ENCODE measurements at regions not wholly inside any gene's neighbourhood (a gene's known extent, or its start where the extent isn't known, plus 50 kb on each side); places are given as distances from the start of the nearest gene placed in this dataset.

- no peak for TF ChIP-seq CTCF (conservative IDR thresholded peaks at IDR 0.05; ENCODE audit: low read depth)
- no peak overlapping the region for H3K27ac ChIP-seq
- ChIA-PET POLR2A (ENCODE audit: low non-redundant PET) (no interaction called here), CTCF (no interaction called here)
- DNase-seq (ENCODE audit: low spot score), result no peak
Observed at GRCh38 chr7:39892361-39892760, 57.7 kb upstream of the CDK13 start.

- POLR2A ChIA-PET (ENCODE audit: low non-redundant PET), result no interaction called here
- CTCF ChIA-PET, result interaction anchor here (0.6 to 1.2 kb wide), 2 partner anchors 153 to 195 kb away, joined by 3 read pairs; no protein-coding TSS in a partner anchor
- DNase-seq (ENCODE audit: low spot score), result no peak
- no peak overlapping the region for H3K27ac ChIP-seq
- no peak for TF ChIP-seq CTCF (conservative IDR thresholded peaks at IDR 0.05; ENCODE audit: low read depth)
Observed at GRCh38 chr7:39894904-39895303, 55.2 kb upstream of the CDK13 start.

GRCh38 chr7:39896840-39897239, 53.2 kb upstream of the CDK13 start:
- ChIA-PET POLR2A (ENCODE audit: low non-redundant PET) (no interaction called here), CTCF (interaction anchor here (0.6 to 1.7 kb wide), 7 partner anchors 9 to 1822 kb away, joined by 4 to 9 read pairs (median 4); no protein-coding TSS in a partner anchor)
- DNase-seq (ENCODE audit: low spot score), result no peak
- no peak for TF ChIP-seq CTCF (conservative IDR thresholded peaks at IDR 0.05; ENCODE audit: low read depth)
- no peak overlapping the region for H3K27ac ChIP-seq

- no peak overlapping the region for H3K27ac ChIP-seq
- TF ChIP-seq CTCF (conservative IDR thresholded peaks at IDR 0.05; ENCODE audit: low read depth), result no peak
- no peak for DNase-seq (ENCODE audit: low spot score)
- ChIA-PET CTCF (interaction anchor here (0.5 kb wide), 1 partner anchor 115 kb away, joined by 3 read pairs; no protein-coding TSS in a partner anchor), POLR2A (ENCODE audit: low non-redundant PET) (no interaction called here)
Observed at GRCh38 chr7:39898867-39899266, 51.2 kb upstream of the CDK13 start.
